ENCODE measurements at regions not wholly inside any gene's neighbourhood (a gene's known extent, or its start where the extent isn't known, plus 50 kb on each side); places are given as distances from the start of the nearest gene placed in this dataset.

DNA sequence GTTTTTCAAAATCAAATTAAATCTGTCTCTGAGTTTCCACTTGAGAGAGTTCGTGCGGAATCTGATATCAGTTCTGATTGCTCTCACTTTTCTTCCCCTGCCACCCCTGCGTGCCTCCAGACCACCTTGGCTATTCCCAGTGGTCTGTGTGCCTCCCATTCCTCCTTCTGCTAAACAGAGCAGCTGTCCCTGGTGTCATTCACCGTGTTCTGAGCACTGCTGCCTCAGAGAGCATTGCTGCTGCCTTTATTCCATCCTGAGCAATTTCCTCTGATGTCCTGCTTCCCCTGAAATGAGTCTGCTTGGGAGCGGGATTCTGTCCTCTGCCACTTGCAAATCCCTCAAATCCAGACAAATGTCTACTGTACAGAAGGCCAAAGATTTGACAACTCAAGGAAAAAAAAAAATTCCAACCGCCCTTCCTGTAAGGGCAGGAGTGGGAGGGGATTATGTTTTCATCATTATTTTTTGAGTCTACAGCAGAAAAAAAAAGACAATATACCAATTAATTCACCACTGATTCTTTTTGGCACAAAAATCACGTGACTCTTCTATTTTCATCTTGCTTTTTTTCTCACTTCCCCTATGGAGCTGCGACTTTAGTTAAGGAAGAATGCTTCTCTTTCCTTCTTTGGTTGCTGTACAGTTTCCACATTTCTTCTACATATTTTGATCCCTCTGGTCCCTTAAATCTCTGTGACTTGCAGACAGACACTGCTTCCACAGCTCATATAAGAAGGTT lies 833.0 kb downstream of the EPHA7 start:
- no peak for TF ChIP-seq POLR2A (IDR thresholded peaks at IDR 0.05)
- TF ChIP-seq, protein P1, sequence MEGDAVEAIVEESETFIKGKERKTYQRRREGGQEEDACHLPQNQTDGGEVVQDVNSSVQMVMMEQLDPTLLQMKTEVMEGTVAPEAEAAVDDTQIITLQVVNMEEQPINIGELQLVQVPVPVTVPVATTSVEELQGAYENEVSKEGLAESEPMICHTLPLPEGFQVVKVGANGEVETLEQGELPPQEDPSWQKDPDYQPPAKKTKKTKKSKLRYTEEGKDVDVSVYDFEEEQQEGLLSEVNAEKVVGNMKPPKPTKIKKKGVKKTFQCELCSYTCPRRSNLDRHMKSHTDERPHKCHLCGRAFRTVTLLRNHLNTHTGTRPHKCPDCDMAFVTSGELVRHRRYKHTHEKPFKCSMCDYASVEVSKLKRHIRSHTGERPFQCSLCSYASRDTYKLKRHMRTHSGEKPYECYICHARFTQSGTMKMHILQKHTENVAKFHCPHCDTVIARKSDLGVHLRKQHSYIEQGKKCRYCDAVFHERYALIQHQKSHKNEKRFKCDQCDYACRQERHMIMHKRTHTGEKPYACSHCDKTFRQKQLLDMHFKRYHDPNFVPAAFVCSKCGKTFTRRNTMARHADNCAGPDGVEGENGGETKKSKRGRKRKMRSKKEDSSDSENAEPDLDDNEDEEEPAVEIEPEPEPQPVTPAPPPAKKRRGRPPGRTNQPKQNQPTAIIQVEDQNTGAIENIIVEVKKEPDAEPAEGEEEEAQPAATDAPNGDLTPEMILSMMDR (IDR thresholded peaks at IDR 0.05) = no peak
